ENCODE measurements at regions not wholly inside any gene's neighbourhood (a gene's known extent, or its start where the extent isn't known, plus 50 kb on each side); places are given as distances from the start of the nearest gene placed in this dataset.
A peak's percentile ranks its signal among the peaks of the same experiment; 100 is the strongest.

DNA sequence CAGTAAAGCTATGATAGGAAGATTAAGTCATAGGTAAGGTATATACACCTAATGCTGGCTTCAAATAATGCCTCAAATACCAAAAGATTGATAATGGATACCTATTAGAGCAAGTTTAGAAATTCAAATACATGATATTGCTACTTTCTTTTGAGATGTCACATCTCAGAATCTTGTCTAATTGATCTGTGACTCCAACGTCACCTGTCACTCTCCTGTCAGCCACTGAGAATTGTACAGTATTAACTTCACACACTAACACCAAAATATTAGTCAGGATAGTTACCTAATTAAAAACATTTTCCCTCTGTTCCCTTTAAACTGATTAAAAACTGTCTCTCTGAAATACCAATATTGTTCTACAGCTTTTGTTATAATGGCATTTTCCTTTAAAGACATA lies 575.5 kb upstream of the ID4 start:
- no peaks in the 10 kb centered on the region for H3K27me3 ChIP-seq
- no peaks in the 10 kb centered on the region for H3K9me3 ChIP-seq
- H3K4me1 ChIP-seq: no peaks in the 10 kb centered on the region
- no peak overlapping the region for H3K27ac ChIP-seq
- intact Hi-C loops (cut with DNase I; ENCODE audit: low total_unique reads): no loop called here
- no peak for DNase-seq
- H3K36me3 ChIP-seq: no peaks in the 10 kb centered on the region
- H3K4me3 ChIP-seq: no peak overlapping the region
- WGBS, 5 donors: 86 to 95% (median 91%) methylated on average over 1 of the region's 1 CpG
- TF ChIP-seq, protein P1, sequence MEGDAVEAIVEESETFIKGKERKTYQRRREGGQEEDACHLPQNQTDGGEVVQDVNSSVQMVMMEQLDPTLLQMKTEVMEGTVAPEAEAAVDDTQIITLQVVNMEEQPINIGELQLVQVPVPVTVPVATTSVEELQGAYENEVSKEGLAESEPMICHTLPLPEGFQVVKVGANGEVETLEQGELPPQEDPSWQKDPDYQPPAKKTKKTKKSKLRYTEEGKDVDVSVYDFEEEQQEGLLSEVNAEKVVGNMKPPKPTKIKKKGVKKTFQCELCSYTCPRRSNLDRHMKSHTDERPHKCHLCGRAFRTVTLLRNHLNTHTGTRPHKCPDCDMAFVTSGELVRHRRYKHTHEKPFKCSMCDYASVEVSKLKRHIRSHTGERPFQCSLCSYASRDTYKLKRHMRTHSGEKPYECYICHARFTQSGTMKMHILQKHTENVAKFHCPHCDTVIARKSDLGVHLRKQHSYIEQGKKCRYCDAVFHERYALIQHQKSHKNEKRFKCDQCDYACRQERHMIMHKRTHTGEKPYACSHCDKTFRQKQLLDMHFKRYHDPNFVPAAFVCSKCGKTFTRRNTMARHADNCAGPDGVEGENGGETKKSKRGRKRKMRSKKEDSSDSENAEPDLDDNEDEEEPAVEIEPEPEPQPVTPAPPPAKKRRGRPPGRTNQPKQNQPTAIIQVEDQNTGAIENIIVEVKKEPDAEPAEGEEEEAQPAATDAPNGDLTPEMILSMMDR (IDR thresholded peaks at IDR 0.05): no peak
- TF ChIP-seq EP300 (IDR thresholded peaks at IDR 0.05): no peak

DNA sequence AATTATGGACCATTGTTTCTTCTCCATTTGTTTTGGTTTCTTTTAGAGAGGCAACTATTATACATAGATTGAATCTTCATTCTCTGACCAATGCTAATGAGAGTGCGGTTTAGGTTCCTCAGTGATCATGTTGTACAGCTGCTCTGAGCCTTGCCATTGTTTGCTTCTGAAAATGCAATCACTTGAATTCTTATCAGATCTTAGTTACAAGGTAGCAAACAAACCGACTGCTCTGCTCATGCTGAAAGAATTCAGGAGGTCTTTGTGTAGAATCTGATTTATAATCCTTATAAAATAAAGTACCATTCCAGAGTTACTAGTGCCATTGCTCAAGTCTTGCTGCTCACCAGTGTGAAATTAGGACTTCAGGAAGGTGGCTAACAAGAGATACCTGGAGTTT lies 569.1 kb upstream of the ID4 start:
- 31 to 59% (median 33%) methylated on average over 2 of the region's 2 CpGs for WGBS, 5 donors
- TF ChIP-seq POLR2AphosphoS5 (IDR thresholded peaks at IDR 0.05) (no peak), EP300 (IDR thresholded peaks at IDR 0.05) (no peak), POLR2A (IDR thresholded peaks at IDR 0.05) (no peak)
- TF ChIP-seq, protein P1 (IDR thresholded peaks at IDR 0.05): no peak
- Histone ChIP-seq H3K4me3 (no peak overlapping the region), H3K27ac (no peak overlapping the region), H3K4me1 (no peaks in the 10 kb centered on the region), H3K36me3 (no peaks in the 10 kb centered on the region), H3K9me3 (peaks cover 0 to 19% (median 9%) of the 10 kb centered on the region in 4 donors), H3K27me3 (no peaks in the 10 kb centered on the region)
- peak in 1 of 2 donors; percentile 18 for DNase-seq
- intact Hi-C loops (cut with DNase I; ENCODE audit: low total_unique reads): no loop called here

DNA sequence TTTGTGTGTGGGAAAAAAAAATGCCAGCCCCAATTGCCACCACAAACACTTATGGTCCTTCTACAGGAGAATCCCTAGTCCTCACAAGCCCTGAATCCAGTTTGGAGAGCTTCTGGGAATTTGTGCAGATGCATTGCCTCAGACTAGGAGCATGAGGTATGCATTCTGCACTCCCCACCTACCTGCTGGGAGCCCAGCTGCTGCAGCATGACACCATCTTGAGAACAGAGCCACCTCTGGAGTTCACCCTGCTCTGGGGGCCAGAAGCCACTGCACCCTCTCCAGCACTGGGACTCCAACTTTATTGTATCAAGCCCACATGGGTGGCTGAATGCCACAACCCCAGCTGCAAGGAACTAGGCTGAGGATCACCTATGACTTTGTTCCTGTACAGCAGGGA lies 568.5 kb upstream of the ID4 start:
- intact Hi-C loops (cut with DNase I; ENCODE audit: low total_unique reads): no loop called here
- Histone ChIP-seq H3K36me3 (no peaks in the 10 kb centered on the region), H3K4me3 (no peak overlapping the region), H3K27ac (no peak overlapping the region), H3K4me1 (no peaks in the 10 kb centered on the region), H3K27me3 (no peaks in the 10 kb centered on the region), H3K9me3 (peaks cover 0 to 19% (median 9%) of the 10 kb centered on the region in 4 donors)
- no peak for DNase-seq
- TF ChIP-seq POLR2AphosphoS5 (IDR thresholded peaks at IDR 0.05) (no peak), POLR2A (IDR thresholded peaks at IDR 0.05) (no peak), EP300 (IDR thresholded peaks at IDR 0.05) (no peak)
- TF ChIP-seq, protein P1 (IDR thresholded peaks at IDR 0.05): no peak

DNA sequence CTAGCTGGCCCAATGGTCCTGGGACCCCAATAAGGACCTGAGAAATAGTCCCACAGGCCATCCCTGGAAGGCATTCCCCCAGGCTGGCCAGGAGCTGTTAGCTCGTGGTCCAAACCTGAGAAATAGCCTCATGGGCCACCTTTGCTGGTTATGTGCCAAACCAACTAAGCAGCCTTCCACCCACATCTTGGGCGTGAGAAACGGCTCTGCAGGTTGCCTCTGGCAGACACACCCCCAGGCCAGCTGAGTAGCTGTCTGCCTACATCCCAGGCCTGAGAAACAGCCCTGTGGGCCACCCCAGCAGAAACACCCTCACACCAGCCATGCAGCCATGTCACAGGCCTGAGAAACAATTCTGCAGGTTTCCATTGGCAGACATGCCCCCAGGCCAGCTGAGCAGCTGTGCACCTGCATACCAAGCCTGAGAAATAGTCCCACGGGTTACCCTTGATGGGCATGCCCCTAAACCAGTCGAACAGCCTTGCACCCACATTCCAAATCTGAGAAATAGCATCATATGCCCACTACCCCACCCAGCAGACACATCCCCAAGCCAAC lies 567.8 kb upstream of the ID4 start:
- Histone ChIP-seq H3K9me3 (peaks cover 0 to 19% (median 9%) of the 10 kb centered on the region in 4 donors), H3K27me3 (no peaks in the 10 kb centered on the region), H3K36me3 (no peaks in the 10 kb centered on the region), H3K4me3 (no peak overlapping the region), H3K4me1 (no peaks in the 10 kb centered on the region), H3K27ac (no peak overlapping the region)
- DNase-seq: no peak
- TF ChIP-seq EP300 (IDR thresholded peaks at IDR 0.05): no peak
- intact Hi-C loops (cut with DNase I; ENCODE audit: low total_unique reads): no loop called here
- WGBS, 5 donors: 77 to 93% (median 87%) methylated on average over 3 to 5 of the region's 5 CpGs

DNA sequence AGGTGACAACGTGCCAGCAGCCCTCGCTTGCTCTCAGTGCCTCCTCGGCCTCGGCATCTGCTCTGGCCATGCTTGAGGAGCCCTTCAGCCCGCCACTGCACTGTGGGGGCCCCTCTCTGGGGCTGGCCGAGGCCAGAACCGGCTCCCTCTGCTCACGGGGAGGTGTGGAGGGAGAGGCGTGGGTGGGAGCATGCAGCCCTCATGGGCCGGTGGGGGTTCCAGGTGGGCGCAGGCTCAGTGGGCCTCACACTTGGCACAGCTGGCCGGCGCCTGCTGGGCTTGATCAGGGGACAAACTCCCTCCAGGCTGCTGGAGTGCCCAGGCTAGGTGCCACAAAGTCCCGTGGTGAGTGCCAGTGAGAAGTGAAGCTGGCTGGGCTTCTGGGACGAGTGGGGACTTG lies 566.6 kb upstream of the ID4 start:
- peaks cover 0 to 19% (median 9%) of the 10 kb centered on the region in 4 donors for H3K9me3 ChIP-seq
- intact Hi-C loops (cut with DNase I; ENCODE audit: low total_unique reads): no loop called here
- H3K27ac ChIP-seq: no peak overlapping the region
- H3K27me3 ChIP-seq: no peaks in the 10 kb centered on the region
- TF ChIP-seq, protein P1 (IDR thresholded peaks at IDR 0.05): no peak
- no peak for TF ChIP-seq POLR2AphosphoS5 (IDR thresholded peaks at IDR 0.05)
- TF ChIP-seq EP300 (IDR thresholded peaks at IDR 0.05): no peak
- no peak for TF ChIP-seq POLR2A (IDR thresholded peaks at IDR 0.05)
- no peak overlapping the region for H3K4me3 ChIP-seq
- no peaks in the 10 kb centered on the region for H3K36me3 ChIP-seq
- DNase-seq: no peak
- no peaks in the 10 kb centered on the region for H3K4me1 ChIP-seq
- WGBS, 5 donors: 87 to 94% (median 90%) methylated on average over 5 to 15 of the region's 15 CpGs
